Erythroblast (primary cell): ENCODE measurements at regions not wholly inside any gene's neighbourhood (a gene's known extent, or its start where the extent isn't known, plus 50 kb on each side); places are given as distances from the start of the nearest gene placed in this dataset.

Source experiments
- GATA1 ChIP-seq: IDR thresholded peaks from 2 replicates; pipeline ENCODE4 v1.6.1; 2011; ENCODE audit warnings: low read depth, mild to moderate bottlenecking, control low read depth, low read length, moderate library complexity
- POLR2A ChIP-seq: IDR thresholded peaks from 2 replicates; pipeline ENCODE4 v1.6.1; 2011; ENCODE audit warnings: mild to moderate bottlenecking, low read length

- TF ChIP-seq POLR2A, result no peak
- no peak for TF ChIP-seq GATA1
Observed at GRCh38 chr4:43251841-43252240, 359.3 kb downstream of the GRXCR1 start.
